CD14-positive monocyte (primary cell): ENCODE measurements at regions not wholly inside any gene's neighbourhood (a gene's known extent, or its start where the extent isn't known, plus 50 kb on each side); places are given as distances from the start of the nearest gene placed in this dataset.

Source experiments
- DNase-seq, 3 donors: peaks; one replicate each; pipeline ENCODE4 v3.0.0-alpha.2; 2011 to 2022
- H2AFZ ChIP-seq: 2 replicates; pipeline ENCODE4 v1.6.0; 2012; ENCODE audit warnings: mild to moderate bottlenecking, low read depth, low read length, inconsistent platforms; ENCODE audit not compliant: insufficient read depth, poor library complexity, severe bottlenecking
- H3K27ac ChIP-seq, 2 donors: 1 replicate in 1 of 2; 2 replicates in 1 of 2; pipeline ENCODE4 v1.5.1; 2012 to 2013; ENCODE audit warnings: low read length in 2 of 2, control low read depth in 1 of 2, inconsistent platforms in 1 of 2, low read depth in 1 of 2, mild to moderate bottlenecking in 1 of 2
- H3K27me3 ChIP-seq, 2 donors: one replicate each; pipeline versions ENCODE4 v1.6.0 to v1.6.1; 2011 to 2013; ENCODE audit warnings: low read length in 2 of 2; ENCODE audit not compliant: control insufficient read depth in 2 of 2, insufficient read depth in 2 of 2
- H3K36me3 ChIP-seq, 2 donors: replicated peaks in 1 of 2; 1 replicate in 1 of 2; 2 replicates in 1 of 2; pipeline versions ENCODE4 v1.5.1 to v1.6.1; 2012 to 2013; ENCODE audit warnings: low read length in 2 of 2, control low read depth in 1 of 2, inconsistent platforms in 1 of 2, mild to moderate bottlenecking in 1 of 2; ENCODE audit not compliant: insufficient read depth in 2 of 2, control insufficient read depth in 1 of 2
- H3K4me1 ChIP-seq, 2 donors: 1 replicate in 1 of 2; 2 replicates in 1 of 2; pipeline versions ENCODE4 v1.5.1 to v1.6.1; 2012 to 2013; ENCODE audit warnings: low read length in 2 of 2, control low read depth in 1 of 2, inconsistent platforms in 1 of 2, mild to moderate bottlenecking in 1 of 2, moderate library complexity in 1 of 2; ENCODE audit not compliant: insufficient read depth in 2 of 2, control insufficient read depth in 1 of 2
- H3K4me2 ChIP-seq: replicated peaks from 2 replicates; pipeline ENCODE3; 2012; ENCODE audit warnings: low read length, moderate library complexity, mild to moderate bottlenecking; ENCODE audit not compliant: poor library complexity, severe bottlenecking; ENCODE audit errors: extremely low read depth
- H3K4me3 ChIP-seq, 3 experiments: fragments of 200-600 bp in 1 of 3; sonication (generic) in 1 of 3; replicated peaks in 1 of 3; 1 replicate in 2 of 3; 2 replicates in 1 of 3; pipeline ENCODE4 v1.5.1; 2011 to 2013; ENCODE audit warnings: low read length in 3 of 3, mild to moderate bottlenecking in 3 of 3, control low read depth in 2 of 3, low read depth in 2 of 3, inconsistent platforms in 1 of 3, moderate library complexity in 1 of 3
- H3K79me2 ChIP-seq: 2 replicates; pipeline ENCODE4 v1.6.0; 2012; ENCODE audit warnings: mild to moderate bottlenecking, control low read depth, inconsistent platforms, low read length, moderate library complexity; ENCODE audit not compliant: insufficient read depth
- H3K9ac ChIP-seq: 2 replicates; pipeline ENCODE4 v1.6.0; 2017; ENCODE audit warnings: low read length, mild to moderate bottlenecking; ENCODE audit not compliant: insufficient read depth, poor library complexity, severe bottlenecking
- H3K9me3 ChIP-seq, 2 donors: replicated peaks in 1 of 2; 1 replicate in 1 of 2; 2 replicates in 1 of 2; pipeline versions ENCODE4 v1.5.1 to v1.6.1; 2012 to 2013; ENCODE audit warnings: low read length in 2 of 2, control low read depth in 1 of 2; ENCODE audit not compliant: control insufficient read depth in 1 of 2, insufficient read depth in 1 of 2
- H4K20me1 ChIP-seq: 2 replicates; pipeline ENCODE4 v1.6.0; 2012; ENCODE audit warnings: mild to moderate bottlenecking, low read length, control low read depth, moderate library complexity; ENCODE audit not compliant: insufficient read depth
- H3K27ac Mint-ChIP-seq, 7 donors: one replicate each; pipeline ENCODE4 v1.8.0; 2020; ENCODE audit warnings: mild to moderate bottlenecking in 7 of 7, mixed read lengths in 7 of 7, moderate library complexity in 6 of 7, inconsistent platforms in 2 of 7
- H3K27me3 Mint-ChIP-seq, 3 donors: one replicate each; pipeline ENCODE4 v1.8.0; 2021 to 2022; ENCODE audit warnings: low read depth in 3 of 3, mild to moderate bottlenecking in 3 of 3, mixed read lengths in 3 of 3, moderate library complexity in 3 of 3, inconsistent platforms in 1 of 3
- H3K36me3 Mint-ChIP-seq, 2 donors: one replicate each; pipeline ENCODE4 v1.8.0; 2020; ENCODE audit warnings: mixed read lengths in 2 of 2, inconsistent platforms in 1 of 2, mild to moderate bottlenecking in 1 of 2
- H3K4me1 Mint-ChIP-seq: one replicate; pipeline ENCODE4 v1.8.0; 2020; ENCODE audit warnings: mild to moderate bottlenecking, mixed read lengths
- H3K4me3 Mint-ChIP-seq, 2 donors: one replicate each; pipeline ENCODE4 v1.8.0; 2020; ENCODE audit warnings: mild to moderate bottlenecking in 2 of 2, mixed read lengths in 2 of 2, moderate library complexity in 1 of 2
- H3K9me3 Mint-ChIP-seq, 7 donors: one replicate each; pipeline ENCODE4 v1.8.0; 2020 to 2022; ENCODE audit warnings: mixed read lengths in 7 of 7, mild to moderate bottlenecking in 6 of 7, moderate library complexity in 6 of 7, inconsistent platforms in 2 of 7
- CTCF ChIP-seq: fragments of 200-600 bp; IDR thresholded peaks from one replicate; pipeline ENCODE4 v1.8.0; 2022; ENCODE audit warnings: antibody characterized with exemption, mild to moderate bottlenecking
- WGBS: methylation state at CpG from one replicate; pipeline ENCODE4 v1.1.5; 2013; ENCODE audit warnings: missing lambda C conversion rate; ENCODE audit not compliant: insufficient coverage; 5-methylcytosine and 5-hydroxymethylcytosine counted together
- intact Hi-C, 2 donors: fragments of 100-400 bp; cut with micrococcal nuclease; formaldehyde crosslinking; loops; one replicate each; pipeline versions ENCODE4 v1.15.0 to v1.15.1; 2023

GRCh38 chr9:555493-555892 is 286.0 kb upstream of the DMRT1 start:
- Histone ChIP-seq H3K9ac (no peak overlapping the region), H3K9me3 (no peaks in the 10 kb centered on the region), H3K27ac (no peak overlapping the region), H3K36me3 (no peaks in the 10 kb centered on the region), H3K27me3 (peaks cover 0 to 3% of the 10 kb centered on the region in 2 donors), H4K20me1 (no peaks in the 10 kb centered on the region), H3K79me2 (no peaks in the 10 kb centered on the region), H2AFZ (no peak overlapping the region), H3K4me2 (no peak overlapping the region), H3K4me3 (no peak overlapping the region), H3K4me1 (no peaks in the 10 kb centered on the region)
- Mint-ChIP-seq H3K36me3 (no peaks in the 10 kb centered on the region), H3K4me3 (no peak overlapping the region), H3K27me3 (peaks cover 6 to 9% (median 8%) of the 10 kb centered on the region in 3 donors), H3K9me3 (no peaks in the 10 kb centered on the region), H3K27ac (no peak overlapping the region), H3K4me1 (peaks cover 3% of the 10 kb centered on the region)
- WGBS, result 100% methylated on average over 1 of the region's 4 CpGs
- no peak for TF ChIP-seq CTCF
- no peak for DNase-seq
- intact Hi-C loops, result no loop called here

- H3K4me3 ChIP-seq, result no peak overlapping the region
- no peak overlapping the region for H3K4me2 ChIP-seq
- no peak overlapping the region for H2AFZ ChIP-seq
- WGBS, result 20% methylated on average over 1 of the region's 3 CpGs
- peaks cover 3% of the 10 kb centered on the region for H3K4me1 Mint-ChIP-seq
- TF ChIP-seq CTCF, result no peak
- no peaks in the 10 kb centered on the region for H4K20me1 ChIP-seq
- no peak overlapping the region for H3K27ac ChIP-seq
- intact Hi-C loops, result no loop called here
- no peak overlapping the region for H3K27ac Mint-ChIP-seq
- H3K4me1 ChIP-seq, result no peaks in the 10 kb centered on the region
- no peaks in the 10 kb centered on the region for H3K36me3 ChIP-seq
- no peak overlapping the region for H3K9ac ChIP-seq
- no peak for DNase-seq
- H3K27me3 Mint-ChIP-seq, result peaks cover 6 to 9% (median 8%) of the 10 kb centered on the region in 3 donors
- no peak overlapping the region for H3K4me3 Mint-ChIP-seq
- no peaks in the 10 kb centered on the region for H3K9me3 Mint-ChIP-seq
- H3K36me3 Mint-ChIP-seq, result no peaks in the 10 kb centered on the region
- peaks cover 0 to 3% of the 10 kb centered on the region in 2 donors for H3K27me3 ChIP-seq
- no peaks in the 10 kb centered on the region for H3K9me3 ChIP-seq
- no peaks in the 10 kb centered on the region for H3K79me2 ChIP-seq
Measured at GRCh38 chr9:556199-556598, 285.3 kb upstream of the DMRT1 start.
